ENCODE measurements at regions not wholly inside any gene's neighbourhood (a gene's known extent, or its start where the extent isn't known, plus 50 kb on each side); places are given as distances from the start of the nearest gene placed in this dataset.

GRCh38 chr22:49437356-49437755, 390.3 kb downstream of the BRD1 start:
- TF ChIP-seq, protein P1, sequence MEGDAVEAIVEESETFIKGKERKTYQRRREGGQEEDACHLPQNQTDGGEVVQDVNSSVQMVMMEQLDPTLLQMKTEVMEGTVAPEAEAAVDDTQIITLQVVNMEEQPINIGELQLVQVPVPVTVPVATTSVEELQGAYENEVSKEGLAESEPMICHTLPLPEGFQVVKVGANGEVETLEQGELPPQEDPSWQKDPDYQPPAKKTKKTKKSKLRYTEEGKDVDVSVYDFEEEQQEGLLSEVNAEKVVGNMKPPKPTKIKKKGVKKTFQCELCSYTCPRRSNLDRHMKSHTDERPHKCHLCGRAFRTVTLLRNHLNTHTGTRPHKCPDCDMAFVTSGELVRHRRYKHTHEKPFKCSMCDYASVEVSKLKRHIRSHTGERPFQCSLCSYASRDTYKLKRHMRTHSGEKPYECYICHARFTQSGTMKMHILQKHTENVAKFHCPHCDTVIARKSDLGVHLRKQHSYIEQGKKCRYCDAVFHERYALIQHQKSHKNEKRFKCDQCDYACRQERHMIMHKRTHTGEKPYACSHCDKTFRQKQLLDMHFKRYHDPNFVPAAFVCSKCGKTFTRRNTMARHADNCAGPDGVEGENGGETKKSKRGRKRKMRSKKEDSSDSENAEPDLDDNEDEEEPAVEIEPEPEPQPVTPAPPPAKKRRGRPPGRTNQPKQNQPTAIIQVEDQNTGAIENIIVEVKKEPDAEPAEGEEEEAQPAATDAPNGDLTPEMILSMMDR (conservative IDR thresholded peaks at IDR 0.05; ENCODE audit: low read depth, low read length) = no peak
- TF ChIP-seq EZH2 (IDR thresholded peaks at IDR 0.05; ENCODE audit: low read length, unreplicated experiment) = no peak

All from PC-3 (cell line).